ENCODE measurements at regions not wholly inside any gene's neighbourhood (a gene's known extent, or its start where the extent isn't known, plus 50 kb on each side); places are given as distances from the start of the nearest gene placed in this dataset.

GRCh38 chr6:93567164-93567563 lies 147.8 kb upstream of the EPHA7 start:
- no peak overlapping the region for H3K4me3 ChIP-seq
- H3K36me3 ChIP-seq, result no peaks in the 10 kb centered on the region
- DNase-seq, result no peak
- intact Hi-C loops (cut with DNase I; ENCODE audit: low total_unique reads), result no loop called here
- no peaks in the 10 kb centered on the region for H3K27me3 ChIP-seq
- no peak for TF ChIP-seq CTCF (IDR thresholded peaks at IDR 0.05)
- H3K4me1 ChIP-seq, result no peaks in the 10 kb centered on the region
- no peak overlapping the region for H3K27ac ChIP-seq
- no peaks in the 10 kb centered on the region for H3K9me3 ChIP-seq

GRCh38 chr6:93566285-93566684 lies 146.9 kb upstream of the EPHA7 start:
- intact Hi-C loops (cut with DNase I; ENCODE audit: low total_unique reads), result no loop called here
- DNase-seq, result no peak
- Histone ChIP-seq H3K27me3 (no peaks in the 10 kb centered on the region), H3K27ac (no peak overlapping the region), H3K4me3 (no peak overlapping the region), H3K4me1 (no peaks in the 10 kb centered on the region), H3K9me3 (no peaks in the 10 kb centered on the region), H3K36me3 (no peaks in the 10 kb centered on the region)
- no peak for TF ChIP-seq CTCF (IDR thresholded peaks at IDR 0.05)

GRCh38 chr6:93562582-93562981 lies 143.2 kb upstream of the EPHA7 start:
- TF ChIP-seq CTCF (IDR thresholded peaks at IDR 0.05), result no peak
- Histone ChIP-seq H3K9me3 (no peaks in the 10 kb centered on the region), H3K27me3 (no peaks in the 10 kb centered on the region), H3K4me1 (no peaks in the 10 kb centered on the region), H3K36me3 (no peaks in the 10 kb centered on the region), H3K4me3 (no peak overlapping the region), H3K27ac (no peak overlapping the region)
- DNase-seq, result no peak
- intact Hi-C loops (cut with DNase I; ENCODE audit: low total_unique reads), result no loop called here

- no peaks in the 10 kb centered on the region for H3K36me3 ChIP-seq
- intact Hi-C loops (cut with DNase I; ENCODE audit: low total_unique reads), result no loop called here
- no peaks in the 10 kb centered on the region for H3K9me3 ChIP-seq
- TF ChIP-seq CTCF (IDR thresholded peaks at IDR 0.05), result no peak
- no peak overlapping the region for H3K4me3 ChIP-seq
- DNase-seq, result no peak
- no peaks in the 10 kb centered on the region for H3K4me1 ChIP-seq
- H3K27ac ChIP-seq, result no peak overlapping the region
- H3K27me3 ChIP-seq, result no peaks in the 10 kb centered on the region
Measured at GRCh38 chr6:93555292-93555691, 135.9 kb upstream of the EPHA7 start.

GRCh38 chr6:93554018-93554417 lies 134.7 kb upstream of the EPHA7 start:
- no peaks in the 10 kb centered on the region for H3K9me3 ChIP-seq
- no peaks in the 10 kb centered on the region for H3K27me3 ChIP-seq
- TF ChIP-seq CTCF (IDR thresholded peaks at IDR 0.05), result no peak
- H3K27ac ChIP-seq, result no peak overlapping the region
- no peaks in the 10 kb centered on the region for H3K36me3 ChIP-seq
- H3K4me3 ChIP-seq, result no peak overlapping the region
- no peak for DNase-seq
- no peaks in the 10 kb centered on the region for H3K4me1 ChIP-seq
- intact Hi-C loops (cut with DNase I; ENCODE audit: low total_unique reads), result no loop called here

GRCh38 chr6:93550551-93551276 lies 131.4 kb upstream of the EPHA7 start:
- H3K9me3 ChIP-seq, result no peaks in the 10 kb centered on the region
- no peak overlapping the region for H3K4me3 ChIP-seq
- DNase-seq, result no peak
- no peak overlapping the region for H3K27ac ChIP-seq
- no peaks in the 10 kb centered on the region for H3K36me3 ChIP-seq
- no peak for TF ChIP-seq CTCF (IDR thresholded peaks at IDR 0.05)
- H3K27me3 ChIP-seq, result no peaks in the 10 kb centered on the region
- intact Hi-C loops (cut with DNase I; ENCODE audit: low total_unique reads), result no loop called here
- no peaks in the 10 kb centered on the region for H3K4me1 ChIP-seq
